DMS 273 (cell line): ENCODE measurements at regions not wholly inside any gene's neighbourhood (a gene's known extent, or its start where the extent isn't known, plus 50 kb on each side); places are given as distances from the start of the nearest gene placed in this dataset.
"Not testable (repeated sequence)": the region's sequence is repeated elsewhere in the genome, so short reads cannot be mapped to it uniquely, and the experiment has no call there.

ENCODE experiments used
- DNase-seq: peaks from one replicate; lab custom pipeline; 2025; ENCODE audit not compliant: unreplicated experiment; lab: John Stamatoyannopoulos, UW

GRCh38 chr13:83019986-83020385, 862.3 kb downstream of the SLITRK1 start:
- DNase-seq = no peak

- DNase-seq = no peak
These were observed 872.3 kb downstream of the SLITRK1 start for GRCh38 chr13:83009987-83010386.

DNA sequence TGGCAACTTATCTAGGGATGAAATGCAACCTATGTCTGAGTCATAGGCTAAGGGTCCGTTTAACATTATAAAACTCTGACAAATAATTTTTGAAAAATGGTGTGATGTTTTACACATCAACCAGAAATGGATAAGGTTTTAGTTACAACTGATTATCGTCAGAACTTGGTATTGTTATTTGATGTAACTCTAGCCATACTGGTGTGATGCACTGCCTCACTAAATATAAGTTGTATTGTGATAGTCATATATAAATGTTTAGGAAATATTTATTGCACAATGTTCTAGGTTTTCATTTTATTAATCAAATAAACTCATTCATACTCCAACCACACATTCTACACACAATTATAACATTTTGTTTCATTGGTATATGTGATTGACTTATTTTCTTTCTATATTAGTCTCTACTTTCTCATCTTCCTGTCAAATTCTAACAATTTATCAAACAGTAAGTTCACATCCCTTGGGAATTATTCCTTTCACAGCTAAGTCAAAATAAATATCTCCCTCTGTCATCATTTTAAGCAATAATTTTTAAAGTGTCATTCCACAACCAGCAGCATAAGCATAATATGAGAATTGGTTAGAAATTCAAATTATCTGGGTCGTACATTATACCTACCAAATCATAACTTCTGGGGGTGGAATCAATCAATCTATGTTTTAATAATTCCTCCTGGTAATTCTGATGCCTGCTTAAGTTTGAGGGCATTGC, 873.9 kb downstream of the SLITRK1 start:
- DNase-seq = no peak

DNA sequence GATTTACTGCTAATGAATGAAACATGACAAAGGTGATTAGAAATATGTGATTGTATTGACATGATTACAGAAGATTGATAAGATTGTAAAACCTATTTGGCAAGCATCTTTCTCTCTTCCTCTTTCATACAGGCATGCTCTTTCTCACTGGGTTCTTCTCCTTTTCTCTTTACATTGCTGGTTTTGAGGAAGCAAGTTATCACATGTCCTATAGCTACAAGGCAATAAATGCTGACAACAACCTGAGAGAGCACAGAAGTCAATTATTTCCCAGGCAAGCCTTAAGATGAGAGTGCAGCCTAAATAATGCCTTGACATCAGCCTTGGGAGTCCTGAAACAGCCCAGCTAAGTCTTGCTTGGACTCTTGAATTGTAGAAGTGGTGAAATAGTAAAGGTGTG, 875.0 kb downstream of the SLITRK1 start:
- DNase-seq = no peak

DNA sequence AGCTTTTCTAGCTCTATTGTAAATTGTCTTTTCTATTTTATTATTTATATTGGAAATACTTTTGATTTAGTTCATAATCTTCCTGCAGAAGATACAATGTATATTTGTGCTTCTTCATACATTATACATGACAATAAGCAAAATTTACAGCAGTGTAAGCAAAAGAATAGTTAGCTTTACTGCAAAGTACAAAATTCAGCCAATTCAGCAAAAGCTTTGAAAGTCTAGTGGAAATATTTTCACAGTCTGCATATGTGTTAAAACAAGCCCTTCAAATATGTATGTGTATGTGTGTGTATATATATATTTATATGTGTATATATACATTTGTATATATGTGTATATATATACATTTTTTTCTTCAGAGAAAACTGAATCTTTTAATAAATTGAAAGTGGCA, 879.1 kb downstream of the SLITRK1 start:
- DNase-seq = no peak

DNA sequence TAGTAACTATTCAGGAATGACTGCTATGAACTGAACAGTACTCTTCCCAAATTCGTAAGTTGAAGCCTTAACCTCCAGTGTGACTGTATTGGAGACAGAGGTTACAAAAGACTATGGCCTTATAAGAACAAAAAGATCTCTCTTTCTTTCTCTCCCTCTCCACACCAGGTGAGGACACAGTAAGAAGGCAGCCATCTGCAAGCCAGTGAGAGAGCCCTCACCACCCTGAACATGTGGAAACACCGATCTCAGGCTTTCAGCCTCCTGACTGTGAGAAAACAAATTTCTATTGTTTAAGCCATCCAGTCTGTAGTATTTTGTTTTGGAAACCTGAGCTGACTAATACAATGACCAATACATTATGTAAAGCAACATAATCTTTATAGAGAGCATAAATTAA, 888.9 kb downstream of the SLITRK1 start:
- no peak for DNase-seq

- peak; percentile 0 for DNase-seq
These were observed 905.8 kb downstream of the SLITRK1 start for GRCh38 chr13:82976499-82976898.

- no peak for DNase-seq
These were observed 918.8 kb downstream of the SLITRK1 start for GRCh38 chr13:82963226-82964099.

GRCh38 chr13:82962397-82962796, 919.9 kb downstream of the SLITRK1 start:
- DNase-seq = no peak

- no peak for DNase-seq
These were observed 920.5 kb downstream of the SLITRK1 start for GRCh38 chr13:82961757-82962156.

DNA sequence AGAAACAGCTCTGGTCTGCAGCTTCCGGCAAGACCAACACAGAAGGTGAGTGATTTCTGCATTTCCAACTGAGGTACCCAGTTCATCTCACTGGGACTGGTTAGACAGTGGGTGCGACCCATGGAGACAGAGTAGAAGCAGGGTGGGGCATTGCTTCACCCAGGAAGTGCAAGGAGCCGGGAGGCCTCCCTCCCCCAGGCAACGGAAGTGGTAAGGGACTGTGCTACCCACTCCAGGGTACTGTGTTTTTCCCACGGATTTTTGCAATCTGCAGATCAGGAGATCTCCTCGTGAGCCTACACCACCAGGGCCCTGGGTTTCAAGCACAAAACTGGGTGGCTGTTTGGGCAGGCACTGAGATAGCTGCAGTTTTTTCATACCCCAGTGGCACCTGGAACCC, 929.9 kb downstream of the SLITRK1 start:
- not testable (repeated sequence) for DNase-seq

DNA sequence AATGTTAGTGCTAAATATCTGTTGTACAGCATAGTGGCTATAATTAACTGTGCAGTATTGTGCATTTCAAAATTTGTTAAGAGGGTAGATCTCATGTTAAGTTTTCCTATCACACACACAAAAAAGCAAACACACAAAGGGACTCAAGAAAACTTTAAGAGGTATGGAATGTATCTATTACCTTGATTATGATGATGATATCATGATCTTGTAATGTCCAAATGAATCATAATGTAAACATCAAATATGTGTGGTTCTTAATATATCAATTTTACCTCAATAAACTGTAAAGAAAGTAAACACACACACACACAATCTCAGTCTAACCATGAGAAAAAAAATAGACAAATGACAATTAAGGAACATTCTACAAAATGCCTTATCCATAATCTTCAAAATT, 934.6 kb downstream of the SLITRK1 start:
- no peak for DNase-seq

DNA sequence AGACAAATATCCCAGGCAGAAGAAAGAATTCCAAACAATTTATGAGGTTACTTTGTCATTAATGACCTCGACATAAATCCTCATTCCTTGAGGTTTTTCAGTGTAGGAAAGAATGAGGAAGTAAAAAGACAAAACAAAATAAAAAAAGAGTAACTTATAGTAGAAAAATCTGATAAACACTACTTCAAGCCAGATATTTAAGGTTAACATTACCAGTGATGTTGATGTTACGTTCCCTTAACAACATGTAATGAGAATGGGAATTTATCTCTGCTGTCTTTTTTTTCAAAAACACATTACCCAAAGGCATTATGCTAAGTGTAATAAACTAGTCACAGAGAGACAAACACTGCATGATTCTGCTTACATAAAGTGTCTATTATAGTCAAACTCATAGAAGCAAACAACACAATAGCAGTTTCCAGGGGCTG, 935.1 kb downstream of the SLITRK1 start:
- no peak for DNase-seq

GRCh38 chr13:82938644-82939043, 943.6 kb downstream of the SLITRK1 start:
- DNase-seq = no peak

DNA sequence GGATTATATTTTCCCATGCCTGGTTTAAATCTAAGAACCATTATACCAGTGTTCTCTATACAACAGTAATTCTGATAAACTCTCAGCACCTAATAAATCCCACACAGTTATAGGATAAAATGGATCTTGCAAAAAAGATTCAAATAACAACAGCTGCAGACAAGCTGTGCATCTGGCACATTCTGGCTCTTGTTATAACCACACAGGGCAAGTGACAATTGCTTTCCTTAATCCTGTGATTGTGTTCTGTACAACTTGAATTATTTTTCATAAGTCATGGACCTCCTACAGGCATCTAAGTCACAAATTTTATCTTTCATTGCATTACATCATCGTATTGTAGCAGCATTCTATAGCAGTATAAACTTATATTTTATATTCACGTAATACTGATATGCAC, 948.3 kb downstream of the SLITRK1 start:
- peak; percentile 33 for DNase-seq

DNA sequence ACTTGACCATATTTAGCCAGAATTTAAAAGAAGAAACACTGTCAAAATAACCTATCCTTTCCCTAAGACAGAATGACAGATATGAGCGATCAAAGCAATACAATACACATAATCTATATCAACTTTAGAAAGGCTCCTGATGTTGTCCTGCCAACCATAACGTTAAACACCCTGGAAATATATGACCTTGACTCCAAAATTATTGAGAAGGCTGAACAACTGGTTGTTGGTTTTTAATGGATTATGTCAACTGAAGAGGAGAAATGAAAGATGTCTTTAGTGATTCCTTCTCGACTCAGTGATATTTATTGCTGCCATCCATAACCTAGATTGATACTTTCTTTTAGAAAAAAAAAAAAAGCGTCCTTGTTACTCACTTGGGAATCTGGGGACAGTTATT, 957.2 kb downstream of the SLITRK1 start:
- DNase-seq = no peak

DNA sequence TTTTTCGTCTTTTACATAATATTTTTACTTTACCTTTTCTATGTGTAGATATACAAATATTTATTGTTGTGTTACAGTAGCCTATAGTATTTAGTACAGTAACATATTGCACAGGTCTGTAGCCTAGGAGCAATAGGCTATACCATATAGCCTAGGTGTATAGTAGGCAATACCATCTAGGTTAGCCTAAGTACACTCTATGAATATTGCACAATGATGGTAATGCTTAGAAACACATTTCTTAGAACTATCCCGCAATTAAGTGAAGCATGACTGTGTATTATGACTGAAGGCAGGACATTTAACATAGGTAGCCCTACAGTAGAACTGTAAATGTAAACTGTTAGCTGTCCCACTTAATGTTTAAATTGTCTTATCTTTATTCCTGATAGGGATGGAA, 964.3 kb downstream of the SLITRK1 start:
- DNase-seq = no peak

GRCh38 chr13:82912564-82912963, 969.7 kb downstream of the SLITRK1 start:
- DNase-seq = no peak

DNA sequence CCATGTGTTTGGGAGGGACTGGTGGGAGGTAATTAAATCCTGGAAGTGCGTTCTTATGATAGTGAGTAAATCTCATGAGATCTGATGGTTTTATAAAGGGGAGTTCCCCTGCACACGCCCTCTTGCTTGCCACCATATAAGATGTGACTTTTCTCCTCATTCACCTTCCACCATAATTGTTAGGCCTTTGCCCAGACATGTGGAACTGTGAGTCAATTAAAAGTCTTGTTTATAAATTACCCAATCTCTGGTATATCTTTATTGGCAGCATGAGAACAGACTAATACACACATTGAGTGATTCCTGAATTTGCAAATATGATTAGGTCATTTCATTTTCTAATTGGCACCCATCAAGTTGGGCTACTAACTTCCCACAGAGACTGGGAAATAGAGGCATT, 977.2 kb downstream of the SLITRK1 start:
- no peak for DNase-seq

DNA sequence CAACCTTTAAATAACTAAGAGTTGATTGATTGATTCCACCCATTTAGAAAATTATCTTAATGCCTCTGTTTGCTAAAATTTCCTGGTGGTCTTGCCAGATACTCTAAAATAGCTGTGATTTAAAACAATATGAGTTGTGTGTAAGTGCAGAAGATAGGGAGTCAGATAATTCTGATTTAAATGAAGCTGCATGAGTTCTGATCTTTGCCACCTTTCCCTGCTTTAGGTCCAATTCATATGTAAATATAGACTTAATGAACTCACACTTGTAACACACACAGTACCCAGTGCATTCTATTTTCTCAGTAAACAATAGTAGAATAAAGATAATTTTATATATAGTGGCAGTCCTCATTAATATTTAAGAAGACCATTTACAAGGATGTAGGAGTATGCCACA, 981.8 kb downstream of the SLITRK1 start:
- DNase-seq = no peak

DNA sequence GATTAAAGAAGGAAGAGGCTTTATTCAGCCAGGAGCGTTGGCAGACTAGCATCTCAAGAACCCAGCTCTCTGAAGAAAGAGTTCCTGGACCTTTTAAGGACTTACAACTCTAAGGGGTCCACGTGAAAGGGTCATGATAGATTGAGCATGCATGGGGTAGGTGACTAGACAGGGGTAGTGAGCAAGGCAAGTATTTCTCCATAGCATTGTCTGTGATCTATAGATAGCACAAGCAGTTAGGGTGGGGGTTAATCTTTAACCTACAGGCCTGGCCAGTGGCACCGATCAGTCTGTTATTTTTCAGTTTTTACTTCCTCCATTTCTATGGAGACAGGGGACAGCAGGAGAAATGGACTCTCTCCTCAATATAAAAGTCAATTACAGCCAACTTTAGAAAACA, 983.7 kb downstream of the SLITRK1 start:
- DNase-seq = no peak

DNA sequence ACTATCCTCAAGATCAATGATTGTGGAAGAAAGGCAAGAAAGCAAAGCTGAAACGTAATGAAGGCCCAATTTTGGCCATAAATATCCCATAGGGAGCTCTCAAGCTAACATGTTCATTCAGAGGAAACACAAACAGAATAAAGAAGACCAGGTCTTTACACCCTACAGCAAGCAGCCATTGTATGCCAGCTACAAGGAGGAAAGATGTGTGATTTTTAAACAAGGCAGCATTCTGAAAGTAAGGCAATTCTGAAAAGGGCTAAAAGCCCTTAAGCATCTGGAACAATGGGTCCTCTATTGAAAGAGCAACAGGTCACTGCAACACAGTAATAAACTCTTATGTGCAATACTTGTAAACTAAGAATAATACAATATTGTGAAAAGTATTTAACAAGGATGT, 1002.4 kb downstream of the SLITRK1 start:
- no peak for DNase-seq
